ENCODE measurements at regions not wholly inside any gene's neighbourhood (a gene's known extent, or its start where the extent isn't known, plus 50 kb on each side); places are given as distances from the start of the nearest gene placed in this dataset.

- no TSS peak for BruUV-seq (replicated peaks)
- CTCF ChIA-PET = no interaction called here
- Mint-ChIP-seq H3K36me3 (ENCODE audit: insufficient read depth, unreplicated experiment) (no peaks in the 10 kb centered on the region), H3K27me3 (ENCODE audit: unreplicated experiment) (peaks cover 21% of the 10 kb centered on the region), H3K4me1 (ENCODE audit: low read depth, unreplicated experiment) (peaks cover 7% of the 10 kb centered on the region), H3K4me3 (ENCODE audit: low read depth, unreplicated experiment) (no peak overlapping the region), H3K9me3 (ENCODE audit: low read depth, unreplicated experiment) (no peaks in the 10 kb centered on the region), H3K27ac (ENCODE audit: unreplicated experiment) (no peak overlapping the region)
- no peak for TF ChIP-seq CTCF (IDR thresholded peaks at IDR 0.05; ENCODE audit: unreplicated experiment)
- no peak for DNase-seq
- intact Hi-C loops (cut with micrococcal nuclease; ENCODE audit: unreplicated experiment) = no loop called here
These were observed 305.7 kb downstream of the DYSF start for GRCh38 chr2:71759060-71759459.

GRCh38 chr2:71757351-71757750 is 304.0 kb downstream of the DYSF start:
- Mint-ChIP-seq H3K4me1 (ENCODE audit: low read depth, unreplicated experiment) (peaks cover 7% of the 10 kb centered on the region), H3K9me3 (ENCODE audit: low read depth, unreplicated experiment) (no peaks in the 10 kb centered on the region)
- CTCF ChIA-PET = no interaction called here

GRCh38 chr2:71756280-71756906 is 303.0 kb downstream of the DYSF start:
- CTCF ChIA-PET = no interaction called here

More at GRCh38 chr2:71757351-71757750, 304.0 kb downstream of the DYSF start:
- intact Hi-C loops (cut with micrococcal nuclease; ENCODE audit: unreplicated experiment) = no loop called here
- H3K27ac Mint-ChIP-seq (ENCODE audit: unreplicated experiment) = no peak overlapping the region
- no TSS peak for BruUV-seq (replicated peaks)
- H3K27me3 Mint-ChIP-seq (ENCODE audit: unreplicated experiment) = peaks cover 10% of the 10 kb centered on the region
- no peak for DNase-seq
- no peak overlapping the region for H3K4me3 Mint-ChIP-seq (ENCODE audit: low read depth, unreplicated experiment)
- H3K36me3 Mint-ChIP-seq (ENCODE audit: insufficient read depth, unreplicated experiment) = no peaks in the 10 kb centered on the region
- TF ChIP-seq CTCF (IDR thresholded peaks at IDR 0.05; ENCODE audit: unreplicated experiment) = no peak

GRCh38 chr2:71751590-71751989 is 298.2 kb downstream of the DYSF start:
- no peak for TF ChIP-seq CTCF (IDR thresholded peaks at IDR 0.05; ENCODE audit: unreplicated experiment)
- CTCF ChIA-PET = no interaction called here
- peaks cover 34% of the 10 kb centered on the region for H3K4me1 Mint-ChIP-seq (ENCODE audit: low read depth, unreplicated experiment)

More at GRCh38 chr2:71756280-71756906, 303.0 kb downstream of the DYSF start:
- H3K36me3 Mint-ChIP-seq (ENCODE audit: insufficient read depth, unreplicated experiment) = no peaks in the 10 kb centered on the region
- no TSS peak for BruUV-seq (replicated peaks)
- peaks cover 4% of the 10 kb centered on the region for H3K9me3 Mint-ChIP-seq (ENCODE audit: low read depth, unreplicated experiment)
- no peak for TF ChIP-seq CTCF (IDR thresholded peaks at IDR 0.05; ENCODE audit: unreplicated experiment)
- DNase-seq = no peak
- H3K4me1 Mint-ChIP-seq (ENCODE audit: low read depth, unreplicated experiment) = peaks cover 7% of the 10 kb centered on the region
- intact Hi-C loops (cut with micrococcal nuclease; ENCODE audit: unreplicated experiment) = no loop called here
- no peak overlapping the region for H3K4me3 Mint-ChIP-seq (ENCODE audit: low read depth, unreplicated experiment)
- no peak overlapping the region for H3K27ac Mint-ChIP-seq (ENCODE audit: unreplicated experiment)
- H3K27me3 Mint-ChIP-seq (ENCODE audit: unreplicated experiment) = peaks cover 17% of the 10 kb centered on the region

More at GRCh38 chr2:71751590-71751989, 298.2 kb downstream of the DYSF start:
- H3K27ac Mint-ChIP-seq (ENCODE audit: unreplicated experiment) = no peak overlapping the region
- intact Hi-C loops (cut with micrococcal nuclease; ENCODE audit: unreplicated experiment) = no loop called here
- no TSS peak for BruUV-seq (replicated peaks)
- no peak for DNase-seq
- peaks cover 9% of the 10 kb centered on the region for H3K27me3 Mint-ChIP-seq (ENCODE audit: unreplicated experiment)
- H3K9me3 Mint-ChIP-seq (ENCODE audit: low read depth, unreplicated experiment) = peaks cover 4% of the 10 kb centered on the region
- H3K36me3 Mint-ChIP-seq (ENCODE audit: insufficient read depth, unreplicated experiment) = no peaks in the 10 kb centered on the region
- no peak overlapping the region for H3K4me3 Mint-ChIP-seq (ENCODE audit: low read depth, unreplicated experiment)

All from Calu3 (cell line).